NCI-H82 treated with DMSO at 0.1 percent for 48 hours (cell line): ENCODE measurements at regions not wholly inside any gene's neighbourhood (a gene's known extent, or its start where the extent isn't known, plus 50 kb on each side); places are given as distances from the start of the nearest gene placed in this dataset.

ENCODE experiments used
- DNase-seq: peaks from one replicate; lab custom pipeline; 2025; ENCODE audit not compliant: unreplicated experiment; lab: John Stamatoyannopoulos, UW

- DNase-seq, result no peak
Observed at GRCh38 chr2:16466133-16466820, 199.4 kb downstream of the CYRIA start.

DNA sequence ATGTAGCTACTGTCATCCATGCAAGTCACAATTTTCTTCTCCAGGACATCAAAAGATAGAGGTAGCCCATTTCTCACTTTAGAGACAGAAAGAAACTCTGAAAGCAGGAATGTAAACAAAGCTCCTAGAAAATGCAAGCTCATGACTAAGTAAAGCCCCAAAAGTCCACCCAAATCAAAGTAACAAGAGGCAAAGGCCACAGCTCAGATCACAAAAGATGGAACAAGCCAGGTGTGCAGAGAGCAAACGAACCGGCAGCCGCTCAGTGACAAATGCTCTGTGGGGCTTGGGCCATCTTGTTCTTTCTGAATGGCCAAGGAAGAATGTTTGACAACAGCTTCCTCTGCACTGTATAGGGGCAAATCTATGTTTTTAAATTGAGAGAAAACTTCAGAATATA lies 201.0 kb downstream of the CYRIA start:
- DNase-seq, result no peak

DNA sequence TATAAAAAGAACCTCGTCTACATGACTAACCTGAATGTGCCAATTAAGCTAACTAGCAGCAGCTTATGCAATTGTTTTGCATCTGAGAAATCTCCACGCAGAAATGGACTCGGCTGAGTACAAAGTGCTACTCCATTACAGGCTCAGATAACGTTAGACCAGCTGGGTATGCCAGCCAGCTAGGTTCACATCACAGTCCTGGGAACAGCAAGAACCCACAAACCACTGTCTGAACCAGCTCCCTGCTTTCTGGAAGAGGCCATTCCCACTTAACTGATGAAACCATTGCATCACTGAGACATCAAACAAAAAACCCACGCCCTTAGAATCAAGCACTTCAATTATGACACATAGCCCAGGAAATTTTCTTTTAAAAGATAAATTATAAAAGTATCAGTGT lies 202.7 kb downstream of the CYRIA start:
- DNase-seq, result no peak

- DNase-seq, result no peak
Observed at GRCh38 chr2:16461672-16462071, 204.0 kb downstream of the CYRIA start.

DNA sequence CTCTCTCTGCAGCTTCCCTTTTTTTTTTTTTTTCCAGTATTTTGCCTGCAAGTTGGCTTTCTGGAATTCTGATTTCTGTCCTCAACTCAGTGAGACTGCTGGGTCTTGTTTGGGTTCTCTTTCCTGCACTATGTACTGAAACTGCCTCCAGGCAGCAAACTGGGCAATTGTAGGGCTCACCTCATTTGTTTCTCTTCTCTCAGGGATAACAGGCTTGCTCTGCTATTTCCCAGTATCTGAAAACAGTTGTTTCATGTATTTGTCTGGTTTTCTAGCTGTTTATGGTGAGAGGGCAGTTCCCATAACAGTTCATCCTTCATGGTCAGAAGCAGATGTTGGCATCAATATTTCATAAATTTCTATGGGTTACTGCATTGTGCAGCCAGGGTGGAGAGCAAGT lies 206.0 kb downstream of the CYRIA start:
- no peak for DNase-seq

- DNase-seq, result no peak
Observed at GRCh38 chr2:16454621-16455020, 211.0 kb downstream of the CYRIA start.

DNA sequence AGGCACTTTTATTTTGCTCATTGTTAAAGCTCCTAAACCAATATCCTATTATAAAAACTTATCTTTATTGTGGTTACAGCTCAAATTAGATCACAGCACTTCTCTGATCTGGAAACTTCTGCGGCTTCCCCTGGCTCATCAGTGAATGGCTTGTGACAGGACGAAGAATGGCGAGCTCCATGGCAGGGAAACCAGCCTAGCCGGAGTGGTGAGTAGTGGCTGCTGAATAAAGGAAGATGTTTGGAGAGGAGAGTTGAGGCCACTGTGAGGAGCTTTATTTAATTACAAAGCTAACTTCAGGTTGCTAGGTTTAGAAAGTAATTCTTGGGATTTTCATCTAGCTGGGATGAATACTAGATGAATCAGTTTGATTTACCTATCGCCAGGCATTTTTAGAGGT lies 213.5 kb downstream of the CYRIA start:
- DNase-seq, result no peak

DNA sequence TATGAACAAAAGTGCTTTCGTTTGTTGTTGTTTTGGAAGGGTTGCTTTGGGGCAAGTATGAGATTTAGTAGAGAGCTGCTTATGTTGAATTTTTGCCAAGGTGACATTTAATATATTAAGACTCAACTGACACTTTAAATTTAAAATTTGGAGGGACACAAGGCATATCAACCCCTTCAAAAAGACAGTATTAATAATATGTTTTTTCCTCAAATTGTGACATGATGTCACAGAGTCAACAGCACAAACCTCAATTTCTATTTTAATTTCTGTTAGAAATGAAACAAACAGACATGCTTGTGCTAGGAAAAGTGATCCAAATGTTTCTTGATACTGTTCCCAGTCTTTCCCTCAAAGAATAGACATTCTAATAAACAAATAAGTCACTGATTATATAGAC lies 218.9 kb downstream of the CYRIA start:
- DNase-seq, result no peak

DNA sequence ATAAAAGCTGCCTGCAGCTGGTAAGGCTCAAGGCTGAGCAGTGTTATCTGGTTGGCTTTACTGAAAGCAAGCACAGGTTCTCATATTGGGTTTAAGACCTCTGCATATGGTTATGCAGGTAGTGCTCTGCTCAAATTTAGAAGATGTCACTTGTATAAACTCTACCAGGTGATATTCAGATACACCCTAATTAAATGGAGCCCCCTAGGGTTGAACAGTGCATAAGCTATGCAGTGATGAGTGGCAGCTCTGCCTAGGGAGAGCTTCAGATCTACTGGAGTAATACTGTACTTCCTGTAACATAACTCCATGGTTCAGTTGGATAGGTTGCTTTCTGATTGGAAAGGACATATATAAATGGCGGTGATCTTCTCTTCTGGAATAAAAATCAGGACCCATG lies 222.7 kb downstream of the CYRIA start:
- DNase-seq, result no peak

DNA sequence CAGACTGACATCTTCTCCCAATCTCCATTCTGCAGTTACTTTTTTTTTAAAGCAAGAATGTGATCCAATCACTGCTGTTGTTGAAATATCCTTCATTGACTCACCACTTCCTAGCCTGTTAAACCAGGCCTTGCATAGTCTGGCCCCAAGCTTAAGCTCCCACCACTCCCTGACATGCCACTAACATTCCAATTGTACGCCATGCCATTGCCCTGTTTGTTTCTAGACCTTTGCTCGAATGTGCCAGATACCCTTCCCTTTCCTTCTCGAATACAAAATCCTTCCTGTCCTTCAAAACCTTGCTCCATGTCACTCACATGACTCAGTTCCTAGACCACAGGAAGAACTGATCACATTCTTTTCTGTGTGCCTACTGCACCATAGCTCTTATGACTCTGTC lies 224.2 kb downstream of the CYRIA start:
- no peak for DNase-seq

GRCh38 chr2:16440898-16441297 lies 224.7 kb downstream of the CYRIA start:
- DNase-seq, result no peak

- no peak for DNase-seq
Observed at GRCh38 chr2:16438613-16439321, 226.9 kb downstream of the CYRIA start.

DNA sequence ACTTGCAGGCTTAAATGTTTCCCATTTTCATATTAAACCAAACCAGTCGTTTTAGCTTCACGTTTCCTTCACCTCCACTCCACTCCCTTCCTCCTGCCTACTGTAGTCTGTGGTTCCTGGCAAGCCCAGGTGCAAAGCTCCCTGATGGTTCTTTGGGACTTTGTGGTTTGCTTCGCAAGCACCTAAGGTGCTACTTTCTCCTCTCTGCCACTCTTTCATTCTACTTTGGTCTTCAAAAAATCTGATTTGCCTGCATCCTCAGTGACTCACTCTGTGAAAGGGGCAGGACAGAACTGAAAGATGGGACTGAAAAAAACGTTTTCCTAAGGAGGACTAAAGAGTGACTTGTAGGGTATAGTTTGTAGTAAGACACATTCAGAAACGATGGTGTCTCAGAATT lies 228.4 kb downstream of the CYRIA start:
- DNase-seq, result no peak

DNA sequence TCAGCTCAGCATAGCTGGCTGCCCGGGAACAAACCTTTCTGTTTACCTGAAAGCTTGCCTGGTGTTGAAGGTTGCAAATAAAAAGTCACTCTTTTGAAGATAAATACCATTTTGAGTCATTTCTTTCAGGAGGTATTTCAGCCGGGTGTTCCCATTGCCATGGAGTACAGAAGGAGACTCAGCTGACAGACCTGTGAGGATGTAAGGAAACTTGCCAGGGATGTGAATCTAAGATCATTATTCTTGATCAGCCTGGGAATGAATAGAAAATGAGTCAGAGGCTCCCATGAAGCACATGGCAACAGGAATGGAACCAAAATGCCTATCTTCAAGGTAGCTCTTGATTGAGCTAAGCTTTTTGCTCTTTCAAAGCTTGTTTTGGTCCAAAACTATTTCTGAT lies 231.2 kb downstream of the CYRIA start:
- no peak for DNase-seq

GRCh38 chr2:16430846-16431245 lies 234.8 kb downstream of the CYRIA start:
- no peak for DNase-seq

DNA sequence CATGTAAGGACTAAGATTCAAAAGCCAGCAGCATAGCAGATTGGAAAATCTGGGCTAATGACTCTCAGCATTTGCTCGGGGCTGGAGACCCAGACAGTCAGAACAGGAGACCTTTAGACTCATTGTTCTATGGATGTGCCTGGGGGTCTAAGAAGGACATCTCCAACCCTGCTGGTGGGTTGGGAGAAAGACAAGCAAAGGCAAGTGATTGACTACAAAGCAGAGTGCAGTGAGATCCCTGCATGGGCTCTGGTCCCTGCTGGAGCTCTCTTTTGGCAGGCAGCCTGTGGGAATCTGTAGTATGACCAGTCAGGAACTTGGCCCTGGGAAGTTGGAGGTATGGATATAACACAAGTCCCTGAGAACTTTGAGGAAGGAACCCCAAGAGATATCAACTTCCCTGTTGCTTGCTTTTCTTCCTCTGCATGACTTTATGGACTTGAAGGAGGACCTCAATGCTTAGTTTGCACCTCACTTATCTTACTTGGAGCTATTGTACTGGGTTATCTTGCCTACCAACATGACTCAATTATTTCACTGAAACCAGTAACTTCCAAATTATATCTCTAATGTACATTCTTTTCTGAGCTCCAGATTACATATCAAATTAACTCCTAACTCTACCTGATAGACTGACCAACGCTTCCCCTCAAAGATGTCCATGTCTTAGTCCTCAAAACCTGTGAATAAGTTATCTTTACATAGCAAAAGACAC lies 236.0 kb downstream of the CYRIA start:
- DNase-seq, result no peak

DNA sequence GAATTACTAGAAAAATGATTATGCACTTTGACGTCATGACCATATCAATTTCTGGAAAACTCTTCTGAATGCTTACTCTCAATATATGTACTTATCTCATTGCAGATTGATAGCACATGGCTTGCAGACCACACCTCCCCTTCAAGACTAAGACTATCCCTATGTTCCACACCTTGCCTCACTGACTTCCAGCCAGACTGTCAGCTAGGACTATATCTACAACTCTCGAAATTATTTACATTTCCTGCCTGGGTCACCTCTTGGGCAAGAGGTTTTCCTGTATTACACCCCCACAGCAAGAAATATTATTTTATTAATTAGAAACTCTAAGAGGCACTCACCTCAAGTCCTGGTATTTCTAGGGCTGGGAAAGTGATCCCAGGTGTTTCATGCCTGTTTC lies 236.6 kb downstream of the CYRIA start:
- no peak for DNase-seq

DNA sequence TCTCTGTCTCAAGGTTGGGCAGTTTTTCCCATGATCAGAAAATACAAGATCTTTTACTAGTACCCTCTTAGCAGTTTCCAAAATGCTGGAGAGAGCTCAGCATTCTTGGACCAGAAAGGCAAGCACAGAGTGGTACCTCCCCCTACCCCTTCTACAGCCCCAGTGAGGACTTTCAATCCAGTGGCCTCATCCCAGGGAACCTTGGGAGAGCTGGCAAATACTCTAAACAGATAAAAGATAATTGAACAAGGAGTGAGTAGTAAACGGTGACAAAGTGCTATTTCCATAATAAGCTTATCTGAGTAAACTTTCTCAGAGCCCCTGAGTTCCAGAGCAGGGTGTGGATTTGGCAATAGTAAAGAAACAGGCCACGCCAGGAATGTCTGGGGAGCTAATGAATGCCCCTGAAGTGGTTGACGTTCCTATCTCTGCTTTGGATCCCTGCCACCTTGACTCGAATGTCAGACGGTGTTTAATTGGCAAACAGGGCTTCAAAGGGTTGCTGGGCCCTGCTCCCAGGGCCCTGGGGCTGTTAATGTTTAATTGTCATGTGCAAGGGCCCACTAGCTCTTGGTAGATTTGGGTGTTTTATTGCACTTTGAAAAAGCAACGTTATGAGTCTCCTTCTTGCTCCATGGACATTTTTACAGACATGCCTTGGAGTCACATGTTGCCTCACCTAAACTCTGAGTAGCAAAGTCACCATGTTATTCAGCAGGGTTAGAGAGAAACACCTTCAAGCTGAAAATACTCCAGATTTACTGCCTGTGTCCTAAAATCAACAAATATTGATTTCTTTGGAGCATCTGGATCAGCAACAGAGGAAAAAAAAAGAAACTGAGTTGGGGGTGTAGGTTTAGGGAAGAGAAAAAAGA lies 239.9 kb downstream of the CYRIA start:
- no peak for DNase-seq

DNA sequence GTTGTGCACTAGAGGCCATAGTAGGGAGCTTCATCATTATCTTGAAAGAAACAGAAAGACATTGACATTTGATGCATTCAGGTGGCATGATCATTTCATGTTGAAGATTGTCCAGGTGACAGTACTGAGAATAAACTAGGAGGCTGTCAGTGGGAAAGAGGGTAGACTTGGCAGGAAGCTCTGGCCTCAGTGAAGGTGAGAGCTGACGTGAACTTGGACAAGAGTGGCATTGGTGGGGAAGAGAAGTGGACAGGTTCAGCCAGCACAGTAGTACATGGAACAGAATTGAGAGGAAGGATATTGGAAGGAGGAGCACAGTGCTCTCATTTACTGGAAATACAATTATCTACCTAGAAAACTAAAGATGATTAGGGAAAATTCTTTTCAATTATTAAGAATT lies 245.2 kb downstream of the CYRIA start:
- DNase-seq, result no peak

- DNase-seq, result no peak
Observed at GRCh38 chr2:16417726-16418125, 247.9 kb downstream of the CYRIA start.

DNA sequence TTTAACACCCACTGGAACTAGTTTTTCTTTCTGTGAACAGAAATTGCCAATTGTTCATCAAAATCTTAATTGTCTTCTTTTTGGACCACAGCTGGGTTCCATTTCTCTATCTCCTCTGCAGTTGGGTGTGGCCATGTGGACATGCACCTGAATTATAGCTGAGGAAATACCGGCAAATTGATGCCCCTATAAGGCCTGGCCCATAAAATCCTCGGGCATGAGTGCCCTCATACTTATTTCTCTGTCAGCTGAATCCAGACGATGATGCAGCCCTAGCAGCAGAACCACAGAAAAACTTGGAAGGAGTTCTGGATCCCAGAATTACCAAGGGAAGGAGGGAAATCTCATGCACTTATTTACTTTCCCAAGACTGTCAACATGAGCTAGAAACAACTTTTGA lies 249.0 kb downstream of the CYRIA start:
- DNase-seq, result no peak
